HCT116 (cell line): ENCODE measurements at regions not wholly inside any gene's neighbourhood (a gene's known extent, or its start where the extent isn't known, plus 50 kb on each side); places are given as distances from the start of the nearest gene placed in this dataset.
A peak's percentile ranks its signal among the peaks of the same experiment; 100 is the strongest.

Experiments
- ATAC-seq: fragments of 200-7000 bp; cut with Tn5 transposase; 2 replicates; pipeline ENCODE4 v1.9.1; 2020; ENCODE audit warnings: mild to moderate bottlenecking, moderate library complexity
- BruUV-seq: library from RNA; stranded (reverse); fragments of 400-500 nt; replicated peaks from 2 replicates; lab custom pipeline; 2021; lab: Mats Ljungman, UMichigan
- CTCF ChIA-PET: fragments of 300-600 bp; sonication (Branson Sonifier 250); formaldehyde crosslinking; loops from one replicate; lab custom pipeline; 2021; ENCODE audit warnings: antibody characterized with exemption; lab: Charles Lee
- POLR2A ChIA-PET: fragments of 300-600, 350-600 bp; sonication (Branson Sonifier 250); formaldehyde crosslinking; loops from one replicate; lab custom pipeline; 2021; ENCODE audit warnings: antibody characterized with exemption; lab: Charles Lee
- RAD21 ChIA-PET, 2 experiments: fragments of 300-600 bp; sonication (Branson Sonifier 250); formaldehyde crosslinking; loops; one replicate each; lab custom pipeline; 2023; ENCODE audit warnings: low total read pairs in 2 of 2; ENCODE audit not compliant: uncharacterized antibody in 2 of 2, unreplicated experiment in 2 of 2, low non-redundant PET in 1 of 2; lab: Charles Lee
- DNase-seq: peaks from one replicate; pipeline ENCODE4 v3.0.0-alpha.2; 2010; ENCODE audit warnings: low read depth, low spot score
- H2AFZ ChIP-seq: fragments of 200-600 bp; shearing (Covaris generic), sonication (generic); 2 replicates; pipeline ENCODE4 v1.6.1; 2017; ENCODE audit warnings: low read depth, mixed run types, mixed read lengths, antibody characterized with exemption, low read length; ENCODE audit not compliant: poor library complexity, severe bottlenecking
- H3K27ac ChIP-seq: 2 replicates; pipeline ENCODE4 v1.5.1; 2012; ENCODE audit warnings: low read depth, low read length
- H3K27me3 ChIP-seq: fragments of 200-600 bp; sonication (generic); 2 replicates; pipeline ENCODE4 v1.6.1; 2016; ENCODE audit warnings: mixed run types, low read length, mixed read lengths; ENCODE audit not compliant: insufficient read depth
- H3K36me3 ChIP-seq, 2 experiments: fragments of 200-500 bp in 1 of 2; fragments of 200-600 bp in 1 of 2; sonication (Bioruptor generic) in 1 of 2; sonication (generic) in 1 of 2; 2 replicates each; pipeline versions ENCODE4 v1.5.1 to v1.6.1; 2014 to 2016; ENCODE audit warnings: low read length in 2 of 2, inconsistent platforms in 1 of 2, mixed read lengths in 1 of 2, mixed run types in 1 of 2; ENCODE audit not compliant: insufficient read depth in 2 of 2, control insufficient read depth in 1 of 2
- H3K4me1 ChIP-seq, 2 experiments: fragments of 200-600 bp in 1 of 2; sonication (generic) in 1 of 2; 2 replicates each; pipeline versions ENCODE4 v1.5.1 to v1.6.1; 2012 to 2017; ENCODE audit warnings: low read length in 2 of 2, inconsistent platforms in 1 of 2, mild to moderate bottlenecking in 1 of 2, mixed read lengths in 1 of 2, mixed run types in 1 of 2, moderate library complexity in 1 of 2; ENCODE audit not compliant: insufficient read depth in 2 of 2, control insufficient read depth in 1 of 2
- H3K4me2 ChIP-seq: fragments of 200-600 bp; sonication (generic); 2 replicates; pipeline ENCODE4 v1.6.1; 2017; ENCODE audit warnings: mixed run types, low read length, mixed read lengths
- H3K4me3 ChIP-seq, 2 experiments: fragments of 200-600 bp in 1 of 2; sonication (generic) in 1 of 2; replicated peaks in 1 of 2; 2 replicates each; pipeline ENCODE4 v1.5.1; 2011 to 2016; ENCODE audit warnings: low read length in 2 of 2, control low read depth in 1 of 2, low read depth in 1 of 2, mild to moderate bottlenecking in 1 of 2, mixed read lengths in 1 of 2, mixed run types in 1 of 2
- H3K79me2 ChIP-seq: fragments of 200-600 bp; sonication (generic); 2 replicates; pipeline ENCODE4 v1.6.1; 2017; ENCODE audit warnings: mild to moderate bottlenecking, mixed run types, low read length, moderate library complexity, mixed read lengths; ENCODE audit not compliant: insufficient read depth
- H3K9ac ChIP-seq: fragments of 200-600 bp; sonication (generic); 2 replicates; pipeline ENCODE4 v1.6.1; 2016; ENCODE audit warnings: low read length, mixed read lengths
- H3K9me2 ChIP-seq: fragments of 200-600 bp; sonication (generic), shearing (Covaris generic); 2 replicates; pipeline ENCODE4 v1.6.1; 2017; ENCODE audit warnings: mixed run types, mild to moderate bottlenecking, moderate library complexity; ENCODE audit not compliant: insufficient read depth
- H3K9me3 ChIP-seq, 2 experiments: fragments of 200-500 bp in 1 of 2; fragments of 200-600 bp in 1 of 2; sonication (Bioruptor generic) in 1 of 2; sonication (generic) in 1 of 2; 2 replicates each; pipeline ENCODE4 v1.6.1; 2014 to 2017; ENCODE audit warnings: low read length in 2 of 2, mixed read lengths in 2 of 2, inconsistent platforms in 1 of 2, low read depth in 1 of 2, mild to moderate bottlenecking in 1 of 2, mixed run types in 1 of 2, moderate library complexity in 1 of 2; ENCODE audit not compliant: control insufficient read depth in 1 of 2, insufficient read depth in 1 of 2
- H4K20me1 ChIP-seq: fragments of 200-600 bp; sonication (generic), shearing (Covaris generic); 2 replicates; pipeline ENCODE4 v1.6.1; 2017; ENCODE audit warnings: mixed run types, mild to moderate bottlenecking, moderate library complexity; ENCODE audit not compliant: insufficient read depth
- ATF3 ChIP-seq: IDR thresholded peaks from 2 replicates; pipeline ENCODE4 v1.6.1; 2012
- CTCF ChIP-seq, 3 experiments: fragments of 200-600 bp in 1 of 3; sonication (generic) in 1 of 3; IDR thresholded peaks in 2 of 3; conservative IDR thresholded peaks in 1 of 3; 2 replicates each; pipeline ENCODE4 v1.5.1; 2012 to 2017; ENCODE audit warnings: low read depth in 2 of 3, low read length in 2 of 3, antibody characterized with exemption in 1 of 3, borderline replicate concordance in 1 of 3, control low read depth in 1 of 3, mild to moderate bottlenecking in 1 of 3, mixed read lengths in 1 of 3, mixed run types in 1 of 3, moderate library complexity in 1 of 3; ENCODE audit not compliant: insufficient read depth in 1 of 3
- RAD21 ChIP-seq: IDR thresholded peaks from 2 replicates; pipeline ENCODE4 v1.6.1; 2012; ENCODE audit warnings: low read depth, mild to moderate bottlenecking
- ZBTB33 ChIP-seq: IDR thresholded peaks from 2 replicates; pipeline ENCODE4 v1.6.1; 2011; ENCODE audit warnings: mild to moderate bottlenecking, low read length, moderate library complexity; ENCODE audit not compliant: insufficient replicate concordance; ENCODE audit errors: extremely low read depth
- intact Hi-C: fragments of 100-400 bp; cut with micrococcal nuclease; formaldehyde crosslinking; loops from 2 replicates; pipeline ENCODE4 v1.10.0; 2022

- no peaks in the 10 kb centered on the region for H3K79me2 ChIP-seq
- H3K4me3 ChIP-seq, result no peak overlapping the region
- no peak overlapping the region for H3K4me2 ChIP-seq
- no TSS peak for BruUV-seq
- H3K9me3 ChIP-seq, result no peaks in the 10 kb centered on the region
- H3K27me3 ChIP-seq, result no peaks in the 10 kb centered on the region
- intact Hi-C loops, result no loop called here
- H3K9me2 ChIP-seq, result no peaks in the 10 kb centered on the region
- no peak overlapping the region for H3K9ac ChIP-seq
- H2AFZ ChIP-seq, result no peak overlapping the region
- no peaks in the 10 kb centered on the region for H4K20me1 ChIP-seq
- no peak for ATAC-seq
- RAD21 ChIA-PET, result no interaction called here
- H3K27ac ChIP-seq, result no peak overlapping the region
- POLR2A ChIA-PET, result no interaction called here
- H3K4me1 ChIP-seq, result no peaks in the 10 kb centered on the region
- no peaks in the 10 kb centered on the region for H3K36me3 ChIP-seq
- no peak for DNase-seq
- CTCF ChIA-PET, result interaction anchor here (0.6 kb wide), 1 partner anchor 63 kb away, joined by 3 read pairs; no protein-coding TSS in a partner anchor
- TF ChIP-seq CTCF (IDR thresholded peaks at IDR 0.05 in 2 of 3, conservative IDR thresholded peaks at IDR 0.05 in 1 of 3; ENCODE audit: borderline replicate concordance in 1 of 3, insufficient read depth in 1 of 3, low read depth in 2 of 3, low read length in 2 of 3) (0 out of 6 replicates have a peak, but pooled peaks of 1 of the 3 experiments have one; percentile 10), ATF3 (no peak), ZBTB33 (no peak), RAD21 (peak; percentile 38; the same call in 1 of the 2 replicates)
Measured at GRCh38 chr3:72050048-72050632, 265.2 kb upstream of the PROK2 start.
